GM19043 (cell line): ENCODE measurements at regions not wholly inside any gene's neighbourhood (a gene's known extent, or its start where the extent isn't known, plus 50 kb on each side); places are given as distances from the start of the nearest gene placed in this dataset.

ENCODE experiments used
- ATAC-seq: cut with Tn5 transposase; IDR thresholded peaks from one replicate; pipeline ENCODE4 v1.9.1; 2021; ENCODE audit warnings: low read depth; ENCODE audit not compliant: unreplicated experiment

DNA sequence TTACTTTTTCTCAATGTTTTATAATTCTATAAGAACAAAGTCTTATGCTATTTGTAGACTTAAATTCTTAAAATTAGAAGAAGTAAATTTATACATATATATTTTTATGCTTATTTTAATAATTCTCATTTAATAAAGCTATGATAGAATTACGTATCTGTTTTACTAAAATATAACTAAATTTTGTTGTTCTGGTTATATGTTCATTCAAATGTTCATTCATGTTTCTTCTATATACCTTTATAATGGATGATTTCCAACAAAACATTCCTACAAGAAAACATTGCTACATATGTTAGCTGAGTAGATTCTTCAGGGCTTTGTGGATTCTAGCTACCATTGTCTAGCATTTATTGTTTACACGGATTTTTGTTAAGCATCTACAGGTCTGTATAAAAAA is 634.3 kb upstream of the PCDH20 start:
- ATAC-seq: no peak

DNA sequence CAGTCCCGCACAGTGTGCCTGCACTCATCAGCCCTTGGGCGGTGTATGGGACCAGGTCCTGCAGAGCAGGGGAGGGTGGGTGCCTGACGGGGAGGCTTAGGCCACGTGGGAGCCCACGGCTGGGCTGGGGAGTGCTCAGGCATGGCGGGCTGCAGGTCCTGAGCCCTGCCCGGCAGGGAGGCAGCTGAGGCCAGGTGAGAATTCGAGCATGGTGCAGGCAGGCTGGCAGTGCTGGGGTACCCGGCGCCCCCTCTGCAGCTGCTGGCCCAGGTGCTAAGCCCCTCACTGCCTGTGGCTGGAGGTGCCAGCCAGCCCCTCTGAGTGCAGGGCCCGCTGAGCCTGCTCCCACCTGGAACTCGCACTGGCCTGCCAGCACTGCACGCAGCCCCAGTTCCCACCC is 630.9 kb upstream of the PCDH20 start:
- ATAC-seq: no peak

DNA sequence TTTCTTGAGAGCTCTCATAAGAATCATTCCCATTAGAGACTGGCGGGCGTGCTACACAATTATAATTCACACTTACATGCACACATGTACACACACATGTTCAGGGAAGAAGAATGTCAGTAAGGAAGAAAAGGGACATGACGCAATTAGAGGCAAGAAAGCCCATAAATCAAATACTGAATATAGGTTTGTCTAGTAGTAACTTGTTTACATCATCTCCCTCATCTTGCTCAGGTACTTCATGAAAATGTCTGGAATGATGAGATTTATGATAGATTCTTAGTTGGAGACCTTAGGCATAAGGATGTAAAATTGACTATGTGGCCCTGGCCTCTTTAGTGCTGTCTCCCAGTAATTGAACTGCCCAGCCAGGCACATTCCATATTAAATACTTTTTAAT is 628.0 kb upstream of the PCDH20 start:
- ATAC-seq: no peak

DNA sequence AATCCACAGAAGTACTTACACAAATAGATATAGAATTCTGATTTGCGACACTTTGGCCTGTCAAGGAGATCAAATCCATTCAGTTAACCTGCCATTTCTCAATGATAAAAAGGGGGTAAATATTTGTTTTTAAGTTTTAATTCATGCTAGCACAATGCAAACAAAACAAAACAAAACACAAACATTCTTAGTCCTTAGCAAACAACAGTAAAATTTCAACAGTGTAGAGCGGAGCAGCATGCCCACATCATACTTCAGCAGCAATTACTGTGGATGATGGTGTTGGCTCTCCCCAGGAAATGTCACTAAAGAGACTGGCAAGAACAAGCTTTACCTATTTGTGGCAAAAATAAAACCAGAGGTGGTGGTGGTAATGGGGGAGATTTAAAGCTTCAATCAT is 625.2 kb upstream of the PCDH20 start:
- ATAC-seq: no peak

DNA sequence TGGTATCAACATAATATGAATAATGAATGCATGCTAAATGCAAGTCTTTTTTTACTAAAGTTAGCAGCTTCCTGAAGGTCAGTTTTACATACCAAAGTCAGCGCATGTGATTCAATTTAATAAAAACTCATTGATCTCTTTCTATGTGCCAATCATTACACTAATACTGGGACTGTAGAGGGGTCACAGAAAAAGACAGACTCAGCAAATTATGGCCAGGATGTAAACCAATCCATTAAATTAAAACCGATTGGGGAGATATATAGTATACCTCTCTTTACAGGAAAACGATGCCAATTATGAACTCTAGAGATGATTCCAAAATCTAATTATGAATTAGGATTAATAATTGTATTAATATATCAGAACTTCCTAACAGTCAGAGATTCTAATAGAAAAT is 624.4 kb upstream of the PCDH20 start:
- no peak for ATAC-seq

DNA sequence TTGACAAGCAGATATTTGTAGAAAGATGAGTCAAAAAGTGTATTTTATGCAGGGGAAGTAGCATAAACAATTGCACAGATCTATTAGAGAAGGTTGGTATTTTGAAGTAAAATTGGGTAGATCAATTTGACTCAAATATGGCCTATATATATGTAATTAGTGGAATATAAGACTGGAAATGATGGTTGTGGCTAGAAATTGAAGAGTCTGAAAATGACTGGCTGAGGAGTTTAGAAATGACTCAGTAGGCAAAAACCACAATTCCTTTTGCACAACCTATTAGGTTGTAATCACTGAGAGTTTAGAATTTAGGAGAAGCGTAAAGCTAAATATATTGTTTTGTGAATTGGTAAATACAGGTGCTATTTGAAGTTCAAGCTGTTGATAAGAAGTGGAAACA is 622.6 kb upstream of the PCDH20 start:
- ATAC-seq: no peak

DNA sequence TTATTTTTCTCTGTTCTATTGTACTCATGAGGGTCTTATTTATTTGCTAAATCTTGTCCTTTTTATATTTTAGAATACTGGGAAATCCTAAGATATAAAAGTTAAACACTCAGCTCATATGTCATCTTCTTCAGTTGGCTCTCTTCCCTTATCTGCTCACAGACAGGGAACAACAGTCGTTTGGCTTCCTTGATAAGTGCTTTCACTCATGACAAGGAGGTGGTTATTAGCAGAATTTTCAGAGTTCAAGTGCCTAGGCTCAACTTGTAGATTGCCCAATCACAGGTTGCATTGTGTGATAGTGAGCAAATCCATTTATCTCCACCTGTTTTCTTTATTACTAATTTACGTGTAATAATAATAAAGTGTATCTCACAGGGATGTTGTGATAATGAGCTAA is 620.3 kb upstream of the PCDH20 start:
- no peak for ATAC-seq

DNA sequence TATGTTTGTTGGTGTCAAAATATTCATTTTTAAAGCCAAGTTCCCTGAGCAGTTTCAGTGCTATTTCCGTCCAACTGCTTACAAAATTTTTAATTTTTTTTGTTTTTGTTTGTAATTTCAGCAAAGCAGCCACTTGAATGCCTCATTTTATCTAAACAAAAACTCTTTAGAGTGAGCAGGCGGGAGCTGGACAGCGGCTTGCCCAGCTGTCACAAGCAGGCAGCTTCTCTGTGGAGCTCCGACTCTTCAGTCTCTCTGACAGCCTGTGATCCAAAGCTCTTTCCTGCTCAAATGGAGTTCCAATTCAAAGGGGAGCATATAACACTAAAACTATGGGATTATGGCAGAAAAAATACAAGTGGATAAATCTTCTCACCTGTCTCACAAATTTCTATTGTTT is 618.3 kb upstream of the PCDH20 start:
- ATAC-seq: no peak

DNA sequence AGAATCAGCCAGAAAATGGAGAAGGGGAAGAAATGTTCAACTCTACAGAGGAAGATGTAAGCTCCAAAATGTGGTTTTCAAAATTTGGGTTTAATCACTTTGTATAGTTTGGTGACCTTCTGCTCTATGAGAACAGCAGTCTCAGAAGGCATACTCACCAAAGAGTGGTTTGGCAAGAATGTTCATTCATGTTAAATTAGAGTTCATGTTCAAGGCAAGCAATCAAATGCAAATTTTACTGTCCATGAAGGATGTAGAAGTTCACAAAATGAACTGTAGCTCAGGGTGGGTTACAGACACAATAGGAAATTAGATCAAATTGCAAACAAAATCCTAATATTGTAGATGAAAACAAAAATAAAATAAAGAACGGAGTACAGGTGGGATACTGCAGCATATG is 606.7 kb upstream of the PCDH20 start:
- ATAC-seq: no peak

DNA sequence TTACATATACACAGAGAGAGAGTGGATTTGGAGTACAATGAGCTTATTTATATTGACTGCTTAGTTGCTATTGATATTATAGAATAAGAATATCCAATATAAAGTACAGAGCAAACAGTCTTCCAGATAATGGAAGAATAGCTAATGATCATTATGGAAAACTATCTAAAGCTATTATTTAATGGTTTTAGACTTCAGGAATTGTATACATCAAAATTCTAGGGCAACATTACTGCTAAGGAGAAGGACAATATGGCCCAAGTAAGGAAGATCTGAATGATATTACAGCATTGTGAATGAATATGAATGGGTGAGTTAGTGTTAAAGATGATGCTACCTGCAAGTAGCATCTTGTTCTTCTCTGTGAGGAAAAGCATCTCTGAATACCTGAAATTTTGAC is 604.2 kb upstream of the PCDH20 start:
- ATAC-seq: no peak

DNA sequence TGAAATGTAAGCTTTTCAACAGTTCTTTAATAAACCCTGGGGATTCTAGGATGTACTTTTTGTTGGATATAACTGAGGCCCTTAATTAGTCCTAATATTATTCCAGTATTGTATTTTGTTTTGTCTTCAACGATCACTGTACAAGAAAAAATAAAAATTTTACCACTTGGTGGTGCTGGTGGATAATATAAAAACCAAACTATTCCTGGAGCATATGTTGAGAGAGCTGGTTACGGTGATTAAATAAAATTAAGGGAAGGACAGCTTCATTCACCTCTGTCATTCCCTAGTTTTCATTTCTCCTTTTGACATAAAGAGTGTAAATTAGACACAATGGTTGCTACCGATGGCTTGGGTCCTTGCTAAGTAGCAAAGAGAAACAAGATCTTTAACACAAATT is 598.6 kb upstream of the PCDH20 start:
- ATAC-seq: no peak

DNA sequence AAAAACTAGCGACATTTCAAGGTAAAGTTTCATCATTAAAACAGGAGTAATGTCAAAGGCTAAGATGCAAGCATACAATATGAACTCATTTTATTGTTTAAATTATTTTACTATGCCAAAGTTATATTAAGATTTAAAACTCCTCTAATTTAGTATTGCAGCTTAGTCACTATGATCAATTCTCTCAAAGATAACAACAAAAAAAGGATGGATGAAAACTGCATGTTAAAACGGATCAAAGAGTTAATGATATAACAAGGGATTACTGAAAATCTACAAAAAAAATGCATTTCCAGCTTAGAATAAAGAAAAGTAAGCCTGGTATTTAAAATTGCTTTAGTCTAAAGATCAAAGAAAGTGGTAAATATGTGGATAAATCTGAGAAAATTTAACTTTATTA is 587.8 kb upstream of the PCDH20 start:
- ATAC-seq: no peak

DNA sequence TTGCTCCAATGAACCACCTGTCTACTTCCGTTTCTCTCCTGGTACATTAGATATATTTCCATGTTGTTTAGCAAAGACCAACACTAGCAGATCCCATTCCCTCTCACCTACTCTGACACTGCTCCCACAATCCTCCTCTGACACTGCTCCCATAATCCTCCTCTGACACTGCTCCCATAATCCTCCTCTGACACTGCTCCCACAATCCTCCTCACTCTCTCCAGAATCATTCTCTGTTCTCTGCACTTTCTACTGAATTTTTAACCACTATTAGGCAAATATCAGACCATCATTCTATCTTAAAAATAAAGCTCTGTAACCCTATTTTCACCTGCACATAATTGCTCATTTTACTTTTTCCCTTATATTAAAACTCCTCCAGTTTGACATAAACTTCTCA is 578.5 kb upstream of the PCDH20 start:
- no peak for ATAC-seq

DNA sequence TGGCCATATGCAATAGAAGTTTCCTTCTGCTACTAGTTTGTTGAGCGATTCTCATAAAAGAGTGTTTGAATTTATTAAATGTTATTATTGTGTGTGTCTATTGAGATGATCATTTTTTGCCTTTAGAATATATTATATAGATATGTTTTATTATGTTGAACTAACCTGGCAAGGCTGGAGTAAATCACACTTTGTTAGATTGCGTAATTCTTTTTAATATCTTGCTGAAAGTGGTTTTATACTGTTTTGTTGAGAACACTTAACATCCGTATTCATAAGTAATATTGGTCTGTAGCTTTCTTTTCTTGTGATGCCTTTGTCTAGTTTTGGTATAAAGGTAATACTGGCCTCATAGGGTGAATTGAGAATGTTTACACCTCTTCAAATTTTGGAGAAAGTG is 574.3 kb upstream of the PCDH20 start:
- ATAC-seq: no peak

DNA sequence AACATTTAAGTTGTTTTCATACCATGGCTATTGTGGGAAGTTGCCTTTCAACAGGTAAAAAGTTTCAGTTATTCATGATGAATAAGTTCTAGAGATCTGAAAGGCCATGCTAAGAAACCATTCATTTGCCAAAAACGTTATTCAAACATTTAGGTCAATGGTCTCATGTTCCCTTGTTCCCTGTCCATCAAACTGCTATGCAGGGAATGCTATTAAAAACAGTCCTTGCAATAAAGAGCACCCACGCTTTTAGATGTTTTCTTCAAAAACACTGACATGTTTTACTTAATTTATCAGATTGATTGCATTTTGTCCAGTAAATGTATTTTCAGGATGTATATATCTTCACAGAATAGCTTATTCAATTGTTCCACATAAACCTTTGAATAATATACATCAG is 573.2 kb upstream of the PCDH20 start:
- ATAC-seq: no peak

DNA sequence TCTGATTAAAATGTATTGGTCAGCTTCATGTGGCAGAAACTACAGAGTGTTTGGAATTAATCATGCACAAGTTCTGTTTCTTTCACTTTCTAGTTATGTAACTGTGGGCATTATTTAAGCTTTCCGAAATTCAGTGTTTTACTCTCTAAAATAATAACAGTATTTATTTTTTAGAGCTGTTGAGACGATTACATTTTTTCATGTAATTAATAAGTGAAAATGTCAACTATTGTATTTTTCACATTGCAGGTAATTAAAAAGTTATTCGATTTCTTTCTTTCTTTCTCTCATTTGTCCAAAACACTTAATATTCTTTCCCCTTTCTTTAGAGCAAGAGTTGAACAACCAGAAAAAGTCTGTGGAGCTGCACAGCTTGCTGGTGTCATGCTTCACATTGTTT is 559.4 kb upstream of the PCDH20 start:
- ATAC-seq: no peak

DNA sequence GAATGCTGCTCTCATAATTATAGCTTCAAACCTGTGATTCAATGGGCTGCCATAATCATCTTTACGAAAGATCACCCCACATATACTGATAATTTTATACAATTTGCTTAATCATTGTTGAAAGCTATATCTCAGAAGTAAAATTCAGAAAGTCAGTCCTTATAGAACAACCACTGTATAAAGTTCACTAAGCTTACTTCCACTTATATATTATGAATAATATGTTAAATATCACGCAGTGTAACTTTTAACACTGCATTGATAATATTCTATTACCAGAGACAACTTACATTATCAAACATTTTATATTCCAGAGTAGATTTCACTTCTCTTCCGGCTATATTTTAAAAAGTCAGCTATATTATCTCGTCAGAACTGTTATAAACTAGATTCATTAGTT is 550.1 kb upstream of the PCDH20 start:
- no peak for ATAC-seq

DNA sequence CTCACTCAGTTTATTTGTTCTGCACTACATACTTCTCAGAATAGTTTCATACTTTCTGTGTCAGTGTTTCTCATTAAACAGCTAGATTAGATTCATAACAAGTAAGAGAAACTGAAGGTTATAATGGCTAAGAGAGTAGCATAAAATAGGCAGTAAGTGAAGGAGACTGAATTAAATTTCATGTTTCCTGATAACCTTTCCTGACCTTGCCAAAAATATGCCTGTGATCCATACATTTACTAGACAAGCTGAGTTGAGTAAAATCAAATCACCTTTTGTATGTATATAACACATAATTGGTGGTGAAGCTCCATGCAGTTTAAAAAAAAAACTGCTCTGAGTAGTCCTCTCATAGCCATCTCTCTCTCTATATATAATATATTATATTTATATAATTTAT is 545.3 kb upstream of the PCDH20 start:
- ATAC-seq: no peak

DNA sequence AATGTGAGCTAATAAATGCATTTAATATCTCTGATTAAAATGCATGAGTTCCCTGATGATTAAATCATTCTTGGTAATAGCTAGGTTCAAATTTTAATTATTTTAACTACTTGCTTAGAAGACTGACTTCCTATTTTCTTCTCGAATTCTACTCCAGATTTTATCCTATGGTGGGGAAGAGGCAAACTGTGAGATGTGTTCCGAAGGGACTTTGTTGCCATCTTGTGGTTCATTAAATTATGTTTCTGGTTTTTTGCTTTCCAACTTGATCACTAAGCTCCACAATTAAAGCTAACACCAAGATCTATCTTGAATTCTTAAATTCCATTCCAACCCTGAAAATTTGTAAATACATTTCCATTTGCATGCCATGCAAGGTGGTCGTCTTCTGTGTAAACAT is 538.4 kb upstream of the PCDH20 start:
- no peak for ATAC-seq

DNA sequence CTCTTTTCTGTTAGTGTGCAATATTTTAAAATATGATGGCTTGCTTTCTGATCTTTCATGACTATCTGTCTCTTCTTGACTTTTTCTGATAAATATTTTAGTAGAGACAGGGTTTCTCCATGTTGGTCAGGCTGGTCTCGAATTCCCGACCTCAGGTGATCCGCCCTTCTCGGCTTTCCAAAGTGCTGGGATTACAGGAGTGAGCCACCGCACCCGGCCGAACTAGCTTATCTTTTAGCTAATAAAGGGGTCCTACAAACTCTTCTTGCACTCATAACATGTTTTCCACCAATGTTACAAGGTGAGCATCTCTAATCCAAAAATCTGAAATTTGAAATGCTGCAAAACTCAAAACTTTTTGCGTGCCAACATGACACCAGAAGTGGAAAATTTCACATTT is 535.2 kb upstream of the PCDH20 start:
- ATAC-seq: no peak

DNA sequence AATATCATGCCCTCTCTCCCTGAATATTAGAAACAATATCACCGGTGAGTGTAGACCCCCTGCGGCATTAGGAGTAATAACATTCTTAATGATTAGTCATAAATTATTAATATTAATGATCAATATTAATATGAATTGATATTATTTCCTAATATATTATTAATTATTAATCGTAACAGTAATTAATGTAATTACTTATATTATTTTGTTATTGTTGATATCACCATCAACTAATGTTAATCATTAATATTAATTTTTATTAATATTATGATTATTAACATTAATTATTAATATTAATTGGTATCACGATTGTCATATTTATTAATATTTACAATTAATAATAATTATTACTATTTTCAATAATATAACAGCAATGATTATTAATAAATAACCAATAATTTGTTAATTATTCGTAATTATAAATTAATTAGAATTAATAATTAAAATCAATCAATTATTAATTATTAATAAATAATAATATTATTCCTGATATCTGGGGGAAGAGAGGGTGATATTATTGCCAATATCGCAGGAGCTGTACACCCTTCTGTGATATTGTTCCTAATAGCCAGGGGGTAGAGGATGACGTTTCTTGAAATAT is 528.8 kb upstream of the PCDH20 start:
- no peak for ATAC-seq

DNA sequence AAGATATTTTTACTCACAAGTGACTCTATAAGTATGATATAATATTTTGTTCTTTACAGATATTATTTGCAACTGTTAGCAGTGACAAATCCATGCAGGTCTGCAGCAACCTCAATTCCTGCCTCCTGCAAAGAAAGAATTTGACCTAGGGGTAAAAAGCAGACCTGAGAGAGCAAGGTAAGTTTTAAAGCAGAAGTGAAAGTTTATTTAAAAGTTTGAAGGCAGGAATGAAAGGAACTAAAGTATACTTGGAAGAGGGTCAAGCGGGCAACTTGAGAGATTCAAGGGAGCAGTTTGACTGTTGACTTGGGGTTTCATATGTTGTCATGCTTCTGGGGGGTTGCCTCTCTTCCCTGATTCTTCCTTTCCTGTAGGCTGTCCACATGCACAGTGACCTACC is 520.1 kb upstream of the PCDH20 start:
- ATAC-seq: no peak

DNA sequence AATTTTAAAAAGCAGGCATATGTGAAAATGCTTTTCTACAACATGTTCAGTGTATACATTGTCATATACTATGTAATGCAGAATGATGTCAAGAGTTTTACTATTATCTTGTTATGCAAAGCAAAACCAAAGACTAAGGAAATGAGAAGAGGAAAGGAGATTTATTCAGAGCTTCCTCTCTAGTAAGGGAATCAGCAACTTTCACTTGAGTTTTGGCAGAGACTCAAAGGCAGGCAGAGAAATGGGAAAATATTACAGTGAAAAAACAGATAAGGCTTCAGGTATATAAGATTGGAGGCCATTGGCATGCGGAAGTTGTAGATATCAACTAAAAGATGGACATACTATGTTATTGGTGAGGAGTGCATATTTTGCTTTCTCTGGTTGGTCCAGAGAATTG is 512.0 kb upstream of the PCDH20 start:
- no peak for ATAC-seq
